ENCODE measurements at regions not wholly inside any gene's neighbourhood (a gene's known extent, or its start where the extent isn't known, plus 50 kb on each side); places are given as distances from the start of the nearest gene placed in this dataset.

DNA sequence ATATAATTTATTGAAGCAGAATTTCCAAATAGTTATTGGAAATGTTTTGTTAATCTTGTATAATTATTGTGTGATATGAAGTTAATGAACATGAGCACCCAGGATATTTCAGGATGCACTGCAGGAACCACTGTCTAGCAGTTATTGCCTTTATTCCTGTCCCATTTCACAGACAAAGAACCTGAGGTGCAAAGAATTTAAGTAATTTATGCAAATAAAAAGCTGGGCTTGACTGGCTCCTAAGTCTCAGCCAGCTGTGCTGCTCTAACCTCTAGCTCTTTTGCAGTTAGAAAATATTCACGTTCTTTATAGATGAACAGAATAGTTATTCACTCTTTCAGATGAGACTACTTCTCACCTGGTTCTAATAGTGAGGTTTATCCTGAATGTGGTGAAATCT is 50.0 kb upstream of the NUDT12 start:
- Histone ChIP-seq H3K27ac (no peak overlapping the region), H3K36me3 (no peaks in the 10 kb centered on the region), H3K4me3 (no peak overlapping the region), H3K9me3 (no peaks in the 10 kb centered on the region), H3K4me1 (peaks cover 0 to 7% (median 0%) of the 10 kb centered on the region in 4 donors), H3K27me3 (no peaks in the 10 kb centered on the region)
- WGBS (ENCODE audit: insufficient coverage, low coverage, low lambda C conversion rate, missing lambda C conversion rate): 76% methylated on average over 1 of the region's 1 CpG
- DNase-seq: no peak
- ATAC-seq: no peak
- intact Hi-C loops (cut with DNase I): no loop called here
- TF ChIP-seq POLR2A (IDR thresholded peaks at IDR 0.05): no peak
- TF ChIP-seq, protein P1, sequence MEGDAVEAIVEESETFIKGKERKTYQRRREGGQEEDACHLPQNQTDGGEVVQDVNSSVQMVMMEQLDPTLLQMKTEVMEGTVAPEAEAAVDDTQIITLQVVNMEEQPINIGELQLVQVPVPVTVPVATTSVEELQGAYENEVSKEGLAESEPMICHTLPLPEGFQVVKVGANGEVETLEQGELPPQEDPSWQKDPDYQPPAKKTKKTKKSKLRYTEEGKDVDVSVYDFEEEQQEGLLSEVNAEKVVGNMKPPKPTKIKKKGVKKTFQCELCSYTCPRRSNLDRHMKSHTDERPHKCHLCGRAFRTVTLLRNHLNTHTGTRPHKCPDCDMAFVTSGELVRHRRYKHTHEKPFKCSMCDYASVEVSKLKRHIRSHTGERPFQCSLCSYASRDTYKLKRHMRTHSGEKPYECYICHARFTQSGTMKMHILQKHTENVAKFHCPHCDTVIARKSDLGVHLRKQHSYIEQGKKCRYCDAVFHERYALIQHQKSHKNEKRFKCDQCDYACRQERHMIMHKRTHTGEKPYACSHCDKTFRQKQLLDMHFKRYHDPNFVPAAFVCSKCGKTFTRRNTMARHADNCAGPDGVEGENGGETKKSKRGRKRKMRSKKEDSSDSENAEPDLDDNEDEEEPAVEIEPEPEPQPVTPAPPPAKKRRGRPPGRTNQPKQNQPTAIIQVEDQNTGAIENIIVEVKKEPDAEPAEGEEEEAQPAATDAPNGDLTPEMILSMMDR (IDR thresholded peaks at IDR 0.05): no peak

Small RNA genes lying in the stretch of these regions (small RNA-seq; reads per million reads assigned to genes)
- gene PSMC1P5: 0 reads per million in 2 experiments
- gene RF00322: 0 reads per million in 2 experiments
- 0 reads per million in 2 experiments for gene RN7SL255P
- 0 reads per million in 2 experiments for gene RNA5SP189
- gene RNU1-140P: 0 reads per million in 2 experiments
- gene RNU6-334P: 0 reads per million in 2 experiments

All from right lobe of liver (tissue), 6 donors.